ENCODE measurements at regions not wholly inside any gene's neighbourhood (a gene's known extent, or its start where the extent isn't known, plus 50 kb on each side); places are given as distances from the start of the nearest gene placed in this dataset.

GRCh38 chr12:75848431-75848925 is 183.1 kb downstream of the PHLDA1 start:
- TF ChIP-seq POLR2A (IDR thresholded peaks at IDR 0.05; ENCODE audit: low read length) (no peak), GATA1 (IDR thresholded peaks at IDR 0.05; ENCODE audit: low read depth, low read length) (no peak)
